ENCODE measurements at regions not wholly inside any gene's neighbourhood (a gene's known extent, or its start where the extent isn't known, plus 50 kb on each side); places are given as distances from the start of the nearest gene placed in this dataset.

DNA sequence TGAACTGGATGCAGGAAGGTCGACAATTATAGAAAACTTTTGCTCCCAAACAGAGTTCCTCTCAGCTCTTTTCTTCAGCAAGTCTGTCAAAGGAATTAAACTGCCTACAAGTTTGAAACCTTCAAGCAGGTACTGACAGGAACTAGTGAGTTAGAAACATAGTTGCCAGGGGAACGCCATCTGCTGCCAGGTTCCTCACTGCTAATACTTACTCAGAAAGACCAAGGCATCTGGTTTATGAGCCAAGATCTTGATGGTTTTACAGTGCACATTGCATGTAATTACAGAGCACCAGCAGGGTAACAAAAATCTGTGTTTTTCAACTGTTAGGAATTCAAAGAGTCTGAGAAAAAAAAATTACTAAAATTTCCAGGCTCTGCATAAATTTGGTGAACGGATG, 300.0 kb upstream of the NRG3 start:
- TF ChIP-seq CTCF (IDR thresholded peaks at IDR 0.05), result no peak
- no peak for TF ChIP-seq EZH2 (IDR thresholded peaks at IDR 0.05; ENCODE audit: borderline replicate concordance, insufficient read depth, low read depth, low read length, poor library complexity, severe bottlenecking)

Measured in B cell (primary cell).